Vagina (tissue), 2 donors: ENCODE measurements at regions not wholly inside any gene's neighbourhood (a gene's known extent, or its start where the extent isn't known, plus 50 kb on each side); places are given as distances from the start of the nearest gene placed in this dataset.

Source experiments
- DNase-seq, 2 donors: peaks; one replicate each; pipeline ENCODE4 v3.0.0-alpha.2; 2017; ENCODE audit errors: extremely low spot score in 2 of 2
- H3K27ac ChIP-seq: fragments of 200-600 bp; sonication (generic); one replicate; pipeline ENCODE4 v1.5.1; 2019
- H3K27me3 ChIP-seq: fragments of 200-600 bp; sonication (generic); one replicate; pipeline ENCODE4 v1.5.1; 2019
- H3K36me3 ChIP-seq, 2 donors: fragments of 200-600 bp; sonication (generic); one replicate each; pipeline ENCODE4 v1.5.1; 2017 to 2019
- H3K4me1 ChIP-seq: fragments of 200-600 bp; sonication (generic); one replicate; pipeline ENCODE4 v1.5.1; 2019
- H3K4me3 ChIP-seq, 2 donors: fragments of 200-600 bp; sonication (generic); 1 replicate in 1 of 2; 2 replicates in 1 of 2; pipeline ENCODE4 v1.5.1; 2016 to 2019
- H3K9me3 ChIP-seq: fragments of 200-600 bp; sonication (generic); one replicate; pipeline ENCODE4 v1.5.1; 2019
- CTCF ChIP-seq, 3 experiments: fragments of 450-650 bp in 2 of 3; fragments of 200-600 bp in 1 of 3; sonication (generic) in 1 of 3; IDR thresholded peaks; one replicate each; pipeline ENCODE4 v1.5.1; 2017 to 2019; ENCODE audit warnings: antibody characterized with exemption in 3 of 3, mild to moderate bottlenecking in 2 of 3, moderate library complexity in 2 of 3
- POLR2A ChIP-seq, 2 donors: fragments of 450-650 bp; IDR thresholded peaks; one replicate each; pipeline ENCODE4 v1.6.1; 2017; ENCODE audit warnings: antibody characterized with exemption in 2 of 2, mild to moderate bottlenecking in 2 of 2, moderate library complexity in 2 of 2
- POLR2AphosphoS5 ChIP-seq, 2 donors: sonication (generic); formaldehyde crosslinking; IDR thresholded peaks; one replicate each; pipeline ENCODE4 v1.9.0; 2017; ENCODE audit warnings: antibody characterized with exemption in 2 of 2, mild to moderate bottlenecking in 2 of 2, low read depth in 1 of 2; ENCODE audit not compliant: insufficient read depth in 1 of 2
- intact Hi-C: fragments of 100-400 bp; cut with DNase I; formaldehyde crosslinking; loops from one replicate; pipeline ENCODE4 v1.15.1; 2023

GRCh38 chr2:2859164-2859563 is 518.5 kb downstream of the EIPR1 start:
- no peaks in the 10 kb centered on the region for H3K36me3 ChIP-seq
- intact Hi-C loops = no loop called here

GRCh38 chr2:2856723-2857415 is 520.7 kb downstream of the EIPR1 start:
- no peak overlapping the region for H3K27ac ChIP-seq
- intact Hi-C loops = no loop called here
- H3K9me3 ChIP-seq = no peaks in the 10 kb centered on the region
- no peaks in the 10 kb centered on the region for H3K36me3 ChIP-seq
- DNase-seq = no peak
- TF ChIP-seq POLR2AphosphoS5 (IDR thresholded peaks at IDR 0.05; ENCODE audit: insufficient read depth in 1 of 2, low read depth in 1 of 2) = no peak
- TF ChIP-seq POLR2A (IDR thresholded peaks at IDR 0.05) = no peak
- no peak for TF ChIP-seq CTCF (IDR thresholded peaks at IDR 0.05)
- H3K4me3 ChIP-seq = no peak overlapping the region
- no peaks in the 10 kb centered on the region for H3K27me3 ChIP-seq
- H3K4me1 ChIP-seq = no peaks in the 10 kb centered on the region

More at GRCh38 chr2:2859164-2859563, 518.5 kb downstream of the EIPR1 start:
- H3K27me3 ChIP-seq = no peaks in the 10 kb centered on the region
- TF ChIP-seq CTCF (IDR thresholded peaks at IDR 0.05) (no peak), POLR2AphosphoS5 (IDR thresholded peaks at IDR 0.05; ENCODE audit: insufficient read depth in 1 of 2, low read depth in 1 of 2) (no peak), POLR2A (IDR thresholded peaks at IDR 0.05) (no peak)
- no peak overlapping the region for H3K4me3 ChIP-seq
- H3K9me3 ChIP-seq = no peaks in the 10 kb centered on the region
- DNase-seq = no peak
- no peaks in the 10 kb centered on the region for H3K4me1 ChIP-seq
- no peak overlapping the region for H3K27ac ChIP-seq

- intact Hi-C loops = no loop called here
- TF ChIP-seq POLR2AphosphoS5 (IDR thresholded peaks at IDR 0.05; ENCODE audit: insufficient read depth in 1 of 2, low read depth in 1 of 2) (no peak), POLR2A (IDR thresholded peaks at IDR 0.05) (no peak), CTCF (IDR thresholded peaks at IDR 0.05) (no peak)
- H3K9me3 ChIP-seq = no peaks in the 10 kb centered on the region
- H3K4me1 ChIP-seq = no peaks in the 10 kb centered on the region
- H3K27ac ChIP-seq = no peak overlapping the region
- no peak overlapping the region for H3K4me3 ChIP-seq
- DNase-seq = no peak
- no peaks in the 10 kb centered on the region for H3K27me3 ChIP-seq
- H3K36me3 ChIP-seq = no peaks in the 10 kb centered on the region
These were observed 522.3 kb downstream of the EIPR1 start for GRCh38 chr2:2855297-2855696.

GRCh38 chr2:2853346-2853745 is 522.3 kb upstream of the MYT1L start:
- H3K4me3 ChIP-seq = no peak overlapping the region
- H3K9me3 ChIP-seq = no peaks in the 10 kb centered on the region
- no peak overlapping the region for H3K27ac ChIP-seq
- intact Hi-C loops = no loop called here
- H3K4me1 ChIP-seq = no peaks in the 10 kb centered on the region
- H3K27me3 ChIP-seq = no peaks in the 10 kb centered on the region
- TF ChIP-seq CTCF (IDR thresholded peaks at IDR 0.05) = no peak
- no peak for TF ChIP-seq POLR2AphosphoS5 (IDR thresholded peaks at IDR 0.05; ENCODE audit: insufficient read depth in 1 of 2, low read depth in 1 of 2)
- no peak for TF ChIP-seq POLR2A (IDR thresholded peaks at IDR 0.05)
- no peaks in the 10 kb centered on the region for H3K36me3 ChIP-seq
- no peak for DNase-seq
